WERI-Rb-1 (cell line): ENCODE measurements at regions not wholly inside any gene's neighbourhood (a gene's known extent, or its start where the extent isn't known, plus 50 kb on each side); places are given as distances from the start of the nearest gene placed in this dataset.

Experiments used
- DNase-seq: peaks from one replicate; pipeline ENCODE4 v3.0.0-alpha.2; 2020
- H3K27ac ChIP-seq: fragments of 250-450 bp; sonication (Bioruptor Pico); 2 replicates; pipeline ENCODE4 v1.5.1; 2020; ENCODE audit warnings: mild to moderate bottlenecking, moderate library complexity
- H3K27me3 ChIP-seq: fragments of 250-450 bp; sonication (Bioruptor Pico); 2 replicates; pipeline ENCODE4 v1.5.1; 2021; ENCODE audit warnings: mild to moderate bottlenecking, low read depth, moderate library complexity; ENCODE audit not compliant: insufficient read depth, severe bottlenecking
- H3K36me3 ChIP-seq: fragments of 250-450 bp; sonication (Bioruptor Pico); 2 replicates; pipeline ENCODE4 v1.5.1; 2020; ENCODE audit warnings: mild to moderate bottlenecking, moderate library complexity
- H3K4me3 ChIP-seq: 2 replicates; pipeline ENCODE4 v1.5.1; 2011; ENCODE audit warnings: low read depth, mild to moderate bottlenecking, control low read depth, low read length
- H3K9me3 ChIP-seq: fragments of 250-450 bp; sonication (Bioruptor Pico); 2 replicates; pipeline ENCODE4 v1.5.1; 2021; ENCODE audit warnings: mild to moderate bottlenecking, moderate library complexity; ENCODE audit not compliant: severe bottlenecking
- CTCF ChIP-seq: IDR thresholded peaks from 2 replicates; pipeline ENCODE4 v1.5.1; 2011; ENCODE audit warnings: low read depth, mild to moderate bottlenecking, control low read depth, inconsistent platforms, low read length

- Histone ChIP-seq H3K4me3 (no peak overlapping the region), H3K36me3 (no peaks in the 10 kb centered on the region), H3K9me3 (no peaks in the 10 kb centered on the region), H3K27ac (no peak overlapping the region), H3K27me3 (no peaks in the 10 kb centered on the region)
- DNase-seq: no peak
- TF ChIP-seq CTCF: no peak
Measured at GRCh38 chr3:150333477-150333876, 74.6 kb upstream of the TSC22D2 start.

GRCh38 chr3:150331978-150332568 lies 76.0 kb upstream of the TSC22D2 start:
- Histone ChIP-seq H3K36me3 (no peaks in the 10 kb centered on the region), H3K27ac (no peak overlapping the region), H3K9me3 (no peaks in the 10 kb centered on the region), H3K27me3 (no peaks in the 10 kb centered on the region), H3K4me3 (no peak overlapping the region)
- no peak for TF ChIP-seq CTCF
- no peak for DNase-seq

GRCh38 chr3:150330872-150331271 lies 77.2 kb upstream of the TSC22D2 start:
- Histone ChIP-seq H3K27ac (no peak overlapping the region), H3K9me3 (no peaks in the 10 kb centered on the region), H3K4me3 (no peak overlapping the region), H3K27me3 (no peaks in the 10 kb centered on the region), H3K36me3 (no peaks in the 10 kb centered on the region)
- no peak for TF ChIP-seq CTCF
- no peak for DNase-seq

GRCh38 chr3:150330174-150330573 lies 77.9 kb upstream of the TSC22D2 start:
- no peak for DNase-seq
- Histone ChIP-seq H3K36me3 (no peaks in the 10 kb centered on the region), H3K27me3 (no peaks in the 10 kb centered on the region), H3K9me3 (no peaks in the 10 kb centered on the region), H3K27ac (no peak overlapping the region), H3K4me3 (no peak overlapping the region)
- TF ChIP-seq CTCF: no peak

- no peaks in the 10 kb centered on the region for H3K36me3 ChIP-seq
- no peak for TF ChIP-seq CTCF
- no peaks in the 10 kb centered on the region for H3K27me3 ChIP-seq
- DNase-seq: no peak
- H3K4me3 ChIP-seq: no peak overlapping the region
- H3K9me3 ChIP-seq: no peaks in the 10 kb centered on the region
- no peak overlapping the region for H3K27ac ChIP-seq
Measured at GRCh38 chr3:150329408-150329807, 78.7 kb upstream of the TSC22D2 start.

- no peak overlapping the region for H3K27ac ChIP-seq
- no peak for TF ChIP-seq CTCF
- H3K36me3 ChIP-seq: no peaks in the 10 kb centered on the region
- H3K4me3 ChIP-seq: no peak overlapping the region
- no peaks in the 10 kb centered on the region for H3K27me3 ChIP-seq
- DNase-seq: no peak
- H3K9me3 ChIP-seq: no peaks in the 10 kb centered on the region
Measured at GRCh38 chr3:150328654-150329040, 79.5 kb upstream of the TSC22D2 start.
